H1 (cell line): ENCODE measurements at regions not wholly inside any gene's neighbourhood (a gene's known extent, or its start where the extent isn't known, plus 50 kb on each side); places are given as distances from the start of the nearest gene placed in this dataset.

Experiments
- CTCF ChIA-PET: fragments of 300-600 bp; sonication (Branson Sonifier 250); formaldehyde crosslinking; loops from one replicate; lab custom pipeline; 2021; ENCODE audit not compliant: partially characterized antibody; lab: Charles Lee
- POLR2A ChIA-PET: fragments of 300-600 bp; sonication (Branson Sonifier 250); formaldehyde crosslinking; loops from one replicate; lab custom pipeline; 2021; ENCODE audit warnings: inconsistent platforms; ENCODE audit not compliant: partially characterized antibody; lab: Charles Lee
- DNase-seq, 2 experiments: peaks; one replicate each; pipeline versions ENCODE4 v3.0.0 to v3.0.0-alpha.2; 2010 to 2022; ENCODE audit warnings: low spot score in 2 of 2, low read depth in 1 of 2, mixed read lengths in 1 of 2
- FAIRE-seq: peaks from 2 replicates; lab custom pipeline; 2011; peaks lifted over from hg19 to GRCh38; lab: Jason Lieb, UNC
- H2AFZ ChIP-seq: 2 replicates; pipeline ENCODE4 v1.8.1; 2012; ENCODE audit warnings: low read length, inconsistent platforms
- H2AK5ac ChIP-seq: 2 replicates; pipeline ENCODE4 v1.6.1; 2013; ENCODE audit warnings: low read depth, low read length
- H2BK120ac ChIP-seq: replicated peaks from 2 replicates; pipeline ENCODE3; 2013; ENCODE audit warnings: low read depth, low read length, inconsistent platforms
- H2BK12ac ChIP-seq: 2 replicates; pipeline ENCODE4 v1.6.1; 2013; ENCODE audit warnings: low read depth, low read length
- H2BK15ac ChIP-seq: 2 replicates; pipeline ENCODE4 v1.6.1; 2013; ENCODE audit warnings: low read length
- H2BK20ac ChIP-seq: 2 replicates; pipeline ENCODE4 v1.6.1; 2013; ENCODE audit warnings: low read length
- H2BK5ac ChIP-seq: 2 replicates; pipeline ENCODE4 v1.6.1; 2013; ENCODE audit warnings: low read depth, low read length
- H3K14ac ChIP-seq: 2 replicates; pipeline ENCODE4 v1.6.1; 2013; ENCODE audit warnings: inconsistent platforms; ENCODE audit not compliant: insufficient read length
- H3K18ac ChIP-seq: 2 replicates; pipeline ENCODE4 v1.6.1; 2013; ENCODE audit warnings: low read length; ENCODE audit errors: extremely low read depth
- H3K23ac ChIP-seq: 2 replicates; pipeline ENCODE4 v1.6.1; 2013; ENCODE audit warnings: inconsistent platforms; ENCODE audit not compliant: insufficient read length
- H3K23me2 ChIP-seq: 2 replicates; pipeline ENCODE4 v1.6.1; 2013; ENCODE audit warnings: low read depth, low read length
- H3K27ac ChIP-seq: 2 replicates; pipeline ENCODE4 v1.6.1; 2011; ENCODE audit warnings: low read depth, low read length, inconsistent platforms
- H3K27me3 ChIP-seq, 4 experiments: replicated peaks in 1 of 4; 1 replicate in 1 of 4; 2 replicates in 3 of 4; pipeline versions ENCODE4 v1.6.1 to v1.8.1; 2011 to 2013; ENCODE audit warnings: low read length in 3 of 4, mild to moderate bottlenecking in 3 of 4, inconsistent platforms in 2 of 4, mixed read lengths in 2 of 4, moderate library complexity in 1 of 4; ENCODE audit not compliant: control insufficient read depth in 3 of 4, insufficient read depth in 3 of 4; ENCODE audit errors: extremely low read depth in 1 of 4
- H3K36me3 ChIP-seq, 4 experiments: 2 replicates each; pipeline versions ENCODE4 v1.6.1 to v1.8.1; 2011 to 2013; ENCODE audit warnings: mild to moderate bottlenecking in 4 of 4, low read length in 3 of 4, moderate library complexity in 2 of 4, control low read depth in 1 of 4, inconsistent platforms in 1 of 4; ENCODE audit not compliant: insufficient read depth in 4 of 4, control insufficient read depth in 2 of 4
- H3K4ac ChIP-seq: replicated peaks from 2 replicates; pipeline ENCODE3; 2013; ENCODE audit warnings: low read length, low read depth, mixed read lengths, inconsistent platforms; ENCODE audit not compliant: insufficient read length
- H3K4me1 ChIP-seq, 4 experiments: replicated peaks in 1 of 4; 1 replicate in 1 of 4; 2 replicates in 3 of 4; pipeline versions ENCODE4 v1.6.1 to v1.8.1; 2011 to 2013; ENCODE audit warnings: low read length in 3 of 4, inconsistent platforms in 2 of 4, mixed read lengths in 1 of 4; ENCODE audit not compliant: insufficient read depth in 4 of 4, control insufficient read depth in 3 of 4
- H3K4me2 ChIP-seq, 2 experiments: 2 replicates each; pipeline versions ENCODE4 v1.6.1 to v1.8.1; 2011 to 2013; ENCODE audit warnings: low read depth in 2 of 2, low read length in 2 of 2, control low read depth in 1 of 2, inconsistent platforms in 1 of 2, mild to moderate bottlenecking in 1 of 2; ENCODE audit not compliant: insufficient read depth in 1 of 2
- H3K4me3 ChIP-seq, 4 experiments: fragments of 200-600, 300-600 bp in 1 of 4; sonication (generic), shearing (Covaris generic), sonication (Bioruptor Twin) in 1 of 4; 2 replicates each; pipeline versions ENCODE4 v1.5.1 to v1.8.1; 2011 to 2016; ENCODE audit warnings: low read length in 4 of 4, low read depth in 3 of 4, control low read depth in 2 of 4, inconsistent platforms in 2 of 4, mild to moderate bottlenecking in 2 of 4, mixed read lengths in 1 of 4, moderate library complexity in 1 of 4; ENCODE audit not compliant: insufficient read depth in 2 of 4; ENCODE audit errors: extremely low read depth in 1 of 4
- H3K56ac ChIP-seq: replicated peaks from 2 replicates; pipeline ENCODE3; 2013; ENCODE audit warnings: low read depth, mild to moderate bottlenecking, mixed read lengths, low read length, inconsistent platforms; ENCODE audit not compliant: insufficient read length
- H3K79me1 ChIP-seq: 2 replicates; pipeline ENCODE4 v1.6.1; 2013; ENCODE audit warnings: low read depth, low read length, control low read depth
- H3K79me2 ChIP-seq, 2 experiments: 2 replicates each; pipeline versions ENCODE4 v1.6.1 to v1.8.1; 2012 to 2013; ENCODE audit warnings: low read length in 2 of 2, mild to moderate bottlenecking in 2 of 2, inconsistent platforms in 1 of 2; ENCODE audit not compliant: insufficient read depth in 2 of 2, control insufficient read depth in 1 of 2
- H3K9ac ChIP-seq, 4 experiments: replicated peaks in 1 of 4; 1 replicate in 1 of 4; 2 replicates in 3 of 4; pipeline versions ENCODE4 v1.6.1 to v1.8.1; 2011 to 2013; ENCODE audit warnings: low read depth in 3 of 4, low read length in 3 of 4, control low read depth in 2 of 4, mild to moderate bottlenecking in 2 of 4, moderate library complexity in 2 of 4, inconsistent platforms in 1 of 4; ENCODE audit errors: extremely low read depth in 1 of 4
- H3K9me3 ChIP-seq, 2 experiments: 2 replicates each; pipeline versions ENCODE4 v1.6.1 to v1.8.1; 2012 to 2013; ENCODE audit warnings: mild to moderate bottlenecking in 2 of 2, moderate library complexity in 2 of 2, control low read depth in 1 of 2, inconsistent platforms in 1 of 2, low read depth in 1 of 2, low read length in 1 of 2, mixed read lengths in 1 of 2; ENCODE audit not compliant: insufficient read depth in 2 of 2
- H4K20me1 ChIP-seq, 2 experiments: replicated peaks in 1 of 2; 2 replicates each; pipeline versions ENCODE3 to v1.8.1; 2011 to 2013; ENCODE audit warnings: inconsistent platforms in 2 of 2, low read length in 2 of 2, mild to moderate bottlenecking in 1 of 2; ENCODE audit not compliant: insufficient read depth in 2 of 2, control insufficient read depth in 1 of 2
- H4K5ac ChIP-seq: 2 replicates; pipeline ENCODE4 v1.6.1; 2013; ENCODE audit warnings: low read length, low read depth, mixed read lengths, inconsistent platforms; ENCODE audit not compliant: insufficient read length
- H4K8ac ChIP-seq: 2 replicates; pipeline ENCODE4 v1.8.0; 2013; ENCODE audit warnings: mild to moderate bottlenecking, moderate library complexity, low read length, inconsistent platforms; ENCODE audit not compliant: insufficient read depth; ENCODE audit errors: extremely low read depth
- H4K91ac ChIP-seq: replicated peaks from 2 replicates; pipeline ENCODE3; 2013; ENCODE audit warnings: low read length, mixed read lengths, inconsistent platforms; ENCODE audit not compliant: insufficient read length
- ASH2L ChIP-seq: fragments of 200-600, 300-600 bp; sonication (generic); IDR thresholded peaks from one replicate; pipeline ENCODE4 v1.7.1; 2017; ENCODE audit warnings: low read length
- CBX8 ChIP-seq: fragments of 300-800, 300-1000 bp; sonication (generic); IDR thresholded peaks from 2 replicates; pipeline ENCODE4 v1.7.1; 2016; ENCODE audit warnings: low read depth, low read length, borderline replicate concordance
- CEBPB ChIP-seq: IDR thresholded peaks from 2 replicates; pipeline ENCODE4 v1.6.1; 2012; ENCODE audit warnings: low read depth, low read length
- CHD2 ChIP-seq: IDR thresholded peaks from 2 replicates; pipeline ENCODE4 v1.6.1; 2012; ENCODE audit warnings: low read length, improper control_type of control experiment
- CREB1 ChIP-seq: IDR thresholded peaks from 2 replicates; pipeline ENCODE4 v1.6.1; 2012; ENCODE audit warnings: inconsistent platforms
- POLR2A ChIP-seq, 2 experiments: IDR thresholded peaks; 1 replicate in 1 of 2; 2 replicates in 1 of 2; pipeline ENCODE4 v1.6.1; 2011; ENCODE audit warnings: low read depth in 2 of 2, low read length in 2 of 2, mild to moderate bottlenecking in 2 of 2; ENCODE audit errors: control extremely low read depth in 1 of 2
- RFX5 ChIP-seq: IDR thresholded peaks from 2 replicates; pipeline ENCODE4 v1.6.1; 2011; ENCODE audit warnings: low read depth, low read length, improper control_type of control experiment, borderline replicate concordance
- RXRA ChIP-seq: IDR thresholded peaks from 2 replicates; pipeline ENCODE4 v1.6.1; 2011; ENCODE audit warnings: low read depth, mild to moderate bottlenecking, low read length, moderate library complexity; ENCODE audit not compliant: insufficient read depth
- SIRT6 ChIP-seq: IDR thresholded peaks from one replicate; pipeline ENCODE4 v1.7.1; 2012; ENCODE audit warnings: low read length, inconsistent platforms
- SRF ChIP-seq: IDR thresholded peaks from 2 replicates; pipeline ENCODE4 v1.6.1; 2011; ENCODE audit warnings: mild to moderate bottlenecking, low read depth, low read length, moderate library complexity
- TBP ChIP-seq: IDR thresholded peaks from 2 replicates; pipeline ENCODE4 v1.6.1; 2011; ENCODE audit warnings: low read depth, low read length, improper control_type of control experiment
- WGBS, 2 experiments: shearing (Covaris generic) in 1 of 2; methylation state at CpG; one replicate each; pipeline versions ENCODE4 v1.1.6 to v1.1.7; 2013 to 2015; ENCODE audit warnings: low lambda C conversion rate in 2 of 2, mixed read lengths in 2 of 2, inconsistent platforms in 1 of 2, low coverage in 1 of 2, missing lambda C conversion rate in 1 of 2; ENCODE audit not compliant: insufficient replicate concordance in 2 of 2, insufficient coverage in 1 of 2, insufficient read length in 1 of 2; ENCODE audit errors: extremely low coverage in 1 of 2, missing lambda C conversion rate in 1 of 2; 5-methylcytosine and 5-hydroxymethylcytosine counted together
- TF ChIP-seq, protein P1 (sequence below): IDR thresholded peaks from 2 replicates; pipeline ENCODE4 v1.6.1; 2011; ENCODE audit warnings: low read depth, mild to moderate bottlenecking, low read length; ENCODE audit not compliant: insufficient read depth

DNA sequence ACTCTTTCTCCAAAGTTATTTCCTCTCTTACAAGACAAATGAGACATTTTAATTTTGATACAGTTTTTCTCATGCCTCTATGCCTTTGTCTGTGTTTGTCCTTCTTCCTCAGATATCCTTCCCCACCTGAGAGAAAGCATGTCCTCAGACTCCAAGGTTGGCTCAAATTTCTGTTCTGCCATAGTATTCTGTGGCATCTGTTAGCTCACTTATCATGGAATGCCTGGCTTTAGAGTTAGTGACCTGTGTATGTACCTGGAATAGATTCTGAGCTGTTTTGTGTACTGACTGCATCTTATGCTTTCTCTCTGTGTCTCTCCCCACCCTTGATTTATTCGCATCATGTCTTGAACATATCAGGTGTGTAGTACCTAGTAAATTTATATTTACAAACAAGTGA, 90.0 kb downstream of the CENPW start:
- 82% methylated on average over 1 of the region's 1 CpG; no CpG with 5 or more reads in 1 of the 2 experiments for WGBS, 2 experiments
- no peaks in the 10 kb centered on the region for H4K20me1 ChIP-seq
- H3K23ac ChIP-seq = no peak overlapping the region
- H3K4me3 ChIP-seq = no peak overlapping the region
- no peak for FAIRE-seq
- no peak overlapping the region for H4K91ac ChIP-seq
- H3K4ac ChIP-seq = no peak overlapping the region
- TF ChIP-seq CREB1 (no peak), CHD2 (no peak), POLR2A (IDR thresholded peaks at IDR 0.05; ENCODE audit: control extremely low read depth in 1 of 2, low read depth in 2 of 2, low read length in 2 of 2) (no peak), ASH2L (no peak), CBX8 (no peak), SRF (no peak), CEBPB (no peak), SIRT6 (no peak), RFX5 (no peak), RXRA (no peak), TBP (no peak)
- TF ChIP-seq, protein P1, sequence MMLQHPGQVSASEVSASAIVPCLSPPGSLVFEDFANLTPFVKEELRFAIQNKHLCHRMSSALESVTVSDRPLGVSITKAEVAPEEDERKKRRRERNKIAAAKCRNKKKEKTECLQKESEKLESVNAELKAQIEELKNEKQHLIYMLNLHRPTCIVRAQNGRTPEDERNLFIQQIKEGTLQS = no peak
- CTCF ChIA-PET = no interaction called here
- no peak overlapping the region for H3K9ac ChIP-seq
- H3K23me2 ChIP-seq = no peaks in the 10 kb centered on the region
- no peaks in the 10 kb centered on the region for H3K79me2 ChIP-seq
- DNase-seq = no peak
- H3K27me3 ChIP-seq = no peaks in the 10 kb centered on the region
- H3K56ac ChIP-seq = no peak overlapping the region
- H3K79me1 ChIP-seq = no peaks in the 10 kb centered on the region
- no peak overlapping the region for H2AK5ac ChIP-seq
- H4K8ac ChIP-seq = no peak overlapping the region
- no peak overlapping the region for H2BK20ac ChIP-seq
- H3K4me1 ChIP-seq = peaks cover 0 to 3% (median 2%) of the 10 kb centered on the region in 4 experiments; a peak in 2 of 7 replicates
- H3K4me2 ChIP-seq = no peak overlapping the region
- POLR2A ChIA-PET = no interaction called here
- no peak overlapping the region for H2BK15ac ChIP-seq
- no peak overlapping the region for H2BK12ac ChIP-seq
- no peak overlapping the region for H3K14ac ChIP-seq
- no peak overlapping the region for H2BK5ac ChIP-seq
- no peak overlapping the region for H3K18ac ChIP-seq
- no peaks in the 10 kb centered on the region for H3K36me3 ChIP-seq
- no peak overlapping the region for H3K27ac ChIP-seq
- H4K5ac ChIP-seq = no peak overlapping the region
- H2AFZ ChIP-seq = no peak overlapping the region
- H3K9me3 ChIP-seq = no peaks in the 10 kb centered on the region
- no peak overlapping the region for H2BK120ac ChIP-seq
